ENCODE measurements at regions not wholly inside any gene's neighbourhood (a gene's known extent, or its start where the extent isn't known, plus 50 kb on each side); places are given as distances from the start of the nearest gene placed in this dataset.
"Not testable (repeated sequence)": the region's sequence is repeated elsewhere in the genome, so short reads cannot be mapped to it uniquely, and the experiment has no call there.

DNA sequence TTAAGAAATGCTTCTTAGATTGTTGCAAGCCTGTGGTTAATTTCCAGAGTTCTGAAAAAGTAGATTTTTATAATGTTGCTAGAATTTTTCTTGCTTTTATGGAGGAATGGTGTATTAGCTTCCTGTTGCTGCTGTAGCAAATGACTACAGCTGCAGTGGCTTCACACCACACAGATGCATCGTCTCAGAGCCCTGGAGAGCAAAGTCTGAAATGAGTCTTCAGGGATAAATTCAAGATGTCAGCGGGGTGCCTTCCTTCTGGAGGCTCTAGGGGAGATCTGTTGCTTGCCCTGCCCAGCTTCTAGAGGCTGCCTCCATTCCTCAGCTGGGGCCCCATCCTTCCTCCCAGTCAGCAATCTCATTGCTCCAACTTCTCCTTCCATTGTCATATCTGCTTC is 187.8 kb downstream of the ZNF516 start:
- H3K27me3 ChIP-seq: no peaks in the 10 kb centered on the region
- H3K27ac ChIP-seq: no peak overlapping the region
- no peaks in the 10 kb centered on the region for H3K9me3 ChIP-seq (replicated peaks)
- no peaks in the 10 kb centered on the region for H3K4me1 ChIP-seq
- H3K36me3 ChIP-seq: no peaks in the 10 kb centered on the region
- H3K4me3 ChIP-seq: no peak overlapping the region
- DNase-seq: no peak

GRCh38 chr18:76306685-76307292 is 188.3 kb downstream of the ZNF516 start:
- H3K4me1 ChIP-seq: no peaks in the 10 kb centered on the region
- no peaks in the 10 kb centered on the region for H3K27me3 ChIP-seq
- H3K27ac ChIP-seq: no peak overlapping the region
- H3K4me3 ChIP-seq: no peak overlapping the region
- DNase-seq: peak in 1 of 2 experiments; percentile 12
- no peaks in the 10 kb centered on the region for H3K9me3 ChIP-seq (replicated peaks)
- H3K36me3 ChIP-seq: no peaks in the 10 kb centered on the region

GRCh38 chr18:76285866-76286265 is 209.2 kb downstream of the ZNF516 start:
- Histone ChIP-seq H3K27ac (no peak overlapping the region), H3K36me3 (no peaks in the 10 kb centered on the region), H3K9me3 (replicated peaks) (no peaks in the 10 kb centered on the region), H3K4me1 (no peaks in the 10 kb centered on the region), H3K4me3 (no peak overlapping the region), H3K27me3 (no peaks in the 10 kb centered on the region)
- DNase-seq: no peak

- Histone ChIP-seq H3K27me3 (no peaks in the 10 kb centered on the region), H3K27ac (no peak overlapping the region)
- no peak for DNase-seq
Observed at GRCh38 chr18:76281565-76281964, 213.5 kb downstream of the ZNF516 start.

GRCh38 chr18:76277801-76278200 is 217.2 kb downstream of the ZNF516 start:
- no peaks in the 10 kb centered on the region for H3K4me1 ChIP-seq
- H3K9me3 ChIP-seq (replicated peaks): no peaks in the 10 kb centered on the region
- H3K4me3 ChIP-seq: no peak overlapping the region
- H3K36me3 ChIP-seq: no peaks in the 10 kb centered on the region
- H3K27me3 ChIP-seq: no peaks in the 10 kb centered on the region
- DNase-seq: no peak
- no peak overlapping the region for H3K27ac ChIP-seq

More at GRCh38 chr18:76281565-76281964, 213.5 kb downstream of the ZNF516 start:
- H3K4me1 ChIP-seq: no peaks in the 10 kb centered on the region
- H3K9me3 ChIP-seq (replicated peaks): no peaks in the 10 kb centered on the region
- H3K4me3 ChIP-seq: no peak overlapping the region
- no peaks in the 10 kb centered on the region for H3K36me3 ChIP-seq

- H3K9me3 ChIP-seq (replicated peaks): no peaks in the 10 kb centered on the region
- H3K27me3 ChIP-seq: no peaks in the 10 kb centered on the region
- H3K27ac ChIP-seq: no peak overlapping the region
- no peak overlapping the region for H3K4me3 ChIP-seq
- peak in 1 of 2 experiments; percentile 1 for DNase-seq
- no peaks in the 10 kb centered on the region for H3K4me1 ChIP-seq
- H3K36me3 ChIP-seq: no peaks in the 10 kb centered on the region
Observed at GRCh38 chr18:76275727-76276313, 219.2 kb downstream of the ZNF516 start.

- no peaks in the 10 kb centered on the region for H3K36me3 ChIP-seq
- no peak overlapping the region for H3K4me3 ChIP-seq
- no peak overlapping the region for H3K27ac ChIP-seq
- no peaks in the 10 kb centered on the region for H3K27me3 ChIP-seq
- no peak for DNase-seq
- no peaks in the 10 kb centered on the region for H3K9me3 ChIP-seq (replicated peaks)
- no peaks in the 10 kb centered on the region for H3K4me1 ChIP-seq
Observed at GRCh38 chr18:76274468-76275289, 220.4 kb downstream of the ZNF516 start.

- Histone ChIP-seq H3K4me1 (no peaks in the 10 kb centered on the region), H3K27ac (no peak overlapping the region), H3K27me3 (no peaks in the 10 kb centered on the region), H3K9me3 (replicated peaks) (no peaks in the 10 kb centered on the region), H3K4me3 (no peak overlapping the region), H3K36me3 (no peaks in the 10 kb centered on the region)
- DNase-seq: no peak
Observed at GRCh38 chr18:76273956-76274355, 221.1 kb downstream of the ZNF516 start.

GRCh38 chr18:76273036-76273545 is 222.0 kb downstream of the ZNF516 start:
- no peak overlapping the region for H3K27ac ChIP-seq
- no peak for DNase-seq
- H3K9me3 ChIP-seq (replicated peaks): no peaks in the 10 kb centered on the region
- no peaks in the 10 kb centered on the region for H3K27me3 ChIP-seq
- no peaks in the 10 kb centered on the region for H3K36me3 ChIP-seq
- no peak overlapping the region for H3K4me3 ChIP-seq
- H3K4me1 ChIP-seq: no peaks in the 10 kb centered on the region

DNA sequence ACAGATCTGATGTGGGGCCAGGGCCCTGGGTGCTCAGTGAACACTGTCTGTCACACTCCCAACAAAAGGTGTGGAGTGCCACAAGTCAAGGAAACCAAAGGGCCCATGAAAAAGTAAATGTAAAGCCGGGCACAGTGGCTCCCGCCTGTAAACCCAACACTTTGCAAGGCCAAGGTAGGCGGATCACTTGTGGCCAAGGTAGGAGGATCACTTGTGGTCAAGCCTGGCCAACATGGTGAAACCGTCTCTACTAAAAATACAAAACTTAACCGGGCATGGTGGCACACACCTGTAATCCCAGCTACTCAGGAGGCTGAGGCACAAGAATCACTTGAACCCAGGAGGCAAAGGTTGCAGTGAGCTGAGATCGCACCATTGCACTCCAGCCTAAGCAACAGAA is 227.6 kb downstream of the ZNF516 start:
- H3K4me1 ChIP-seq; H3K27me3 ChIP-seq; H3K27ac ChIP-seq; H3K36me3 ChIP-seq; H3K4me3 ChIP-seq; H3K9me3 ChIP-seq (replicated peaks); DNase-seq: not testable (repeated sequence)

GRCh38 chr18:76266236-76266991 is 228.6 kb downstream of the ZNF516 start:
- Histone ChIP-seq H3K9me3 (replicated peaks) (no peaks in the 10 kb centered on the region), H3K27ac (no peak overlapping the region), H3K4me1 (no peaks in the 10 kb centered on the region), H3K27me3 (no peaks in the 10 kb centered on the region), H3K36me3 (no peaks in the 10 kb centered on the region), H3K4me3 (no peak overlapping the region)
- no peak for DNase-seq

- Histone ChIP-seq H3K4me3 (no peak overlapping the region), H3K4me1 (no peaks in the 10 kb centered on the region), H3K27me3 (no peaks in the 10 kb centered on the region), H3K36me3 (no peaks in the 10 kb centered on the region), H3K27ac (no peak overlapping the region), H3K9me3 (replicated peaks) (no peaks in the 10 kb centered on the region)
- DNase-seq: no peak
Observed at GRCh38 chr18:76265497-76266235, 229.4 kb downstream of the ZNF516 start.

- H3K27ac ChIP-seq: no peak overlapping the region
- no peak for DNase-seq
- H3K9me3 ChIP-seq (replicated peaks): no peaks in the 10 kb centered on the region
- H3K4me3 ChIP-seq: no peak overlapping the region
- no peaks in the 10 kb centered on the region for H3K4me1 ChIP-seq
- no peaks in the 10 kb centered on the region for H3K36me3 ChIP-seq
- H3K27me3 ChIP-seq: no peaks in the 10 kb centered on the region
Observed at GRCh38 chr18:76264876-76265250, 230.2 kb downstream of the ZNF516 start.

- DNase-seq: no peak
- Histone ChIP-seq H3K27ac (no peak overlapping the region), H3K4me3 (no peak overlapping the region), H3K9me3 (replicated peaks) (no peaks in the 10 kb centered on the region), H3K36me3 (no peaks in the 10 kb centered on the region), H3K4me1 (no peaks in the 10 kb centered on the region), H3K27me3 (no peaks in the 10 kb centered on the region)
Observed at GRCh38 chr18:76264198-76264875, 230.7 kb downstream of the ZNF516 start.

Data from SJCRH30 (cell line).